HCT116 (cell line): ENCODE measurements at regions not wholly inside any gene's neighbourhood (a gene's known extent, or its start where the extent isn't known, plus 50 kb on each side); places are given as distances from the start of the nearest gene placed in this dataset.

Experiments
- ATAC-seq: fragments of 200-7000 bp; cut with Tn5 transposase; 2 replicates; pipeline ENCODE4 v1.9.1; 2020; ENCODE audit warnings: mild to moderate bottlenecking, moderate library complexity
- BruUV-seq: library from RNA; stranded (reverse); fragments of 400-500 nt; replicated peaks from 2 replicates; lab custom pipeline; 2021; lab: Mats Ljungman, UMichigan
- CTCF ChIA-PET: fragments of 300-600 bp; sonication (Branson Sonifier 250); formaldehyde crosslinking; loops from one replicate; lab custom pipeline; 2021; ENCODE audit warnings: antibody characterized with exemption; lab: Charles Lee
- POLR2A ChIA-PET: fragments of 300-600, 350-600 bp; sonication (Branson Sonifier 250); formaldehyde crosslinking; loops from one replicate; lab custom pipeline; 2021; ENCODE audit warnings: antibody characterized with exemption; lab: Charles Lee
- RAD21 ChIA-PET, 2 experiments: fragments of 300-600 bp; sonication (Branson Sonifier 250); formaldehyde crosslinking; loops; one replicate each; lab custom pipeline; 2023; ENCODE audit warnings: low total read pairs in 2 of 2; ENCODE audit not compliant: uncharacterized antibody in 2 of 2, unreplicated experiment in 2 of 2, low non-redundant PET in 1 of 2; lab: Charles Lee
- DNase-seq: peaks from one replicate; pipeline ENCODE4 v3.0.0-alpha.2; 2010; ENCODE audit warnings: low read depth, low spot score
- H2AFZ ChIP-seq: fragments of 200-600 bp; shearing (Covaris generic), sonication (generic); 2 replicates; pipeline ENCODE4 v1.6.1; 2017; ENCODE audit warnings: low read depth, mixed run types, mixed read lengths, antibody characterized with exemption, low read length; ENCODE audit not compliant: poor library complexity, severe bottlenecking
- H3K27ac ChIP-seq: 2 replicates; pipeline ENCODE4 v1.5.1; 2012; ENCODE audit warnings: low read depth, low read length
- H3K27me3 ChIP-seq: fragments of 200-600 bp; sonication (generic); 2 replicates; pipeline ENCODE4 v1.6.1; 2016; ENCODE audit warnings: mixed run types, low read length, mixed read lengths; ENCODE audit not compliant: insufficient read depth
- H3K36me3 ChIP-seq, 2 experiments: fragments of 200-500 bp in 1 of 2; fragments of 200-600 bp in 1 of 2; sonication (Bioruptor generic) in 1 of 2; sonication (generic) in 1 of 2; 2 replicates each; pipeline versions ENCODE4 v1.5.1 to v1.6.1; 2014 to 2016; ENCODE audit warnings: low read length in 2 of 2, inconsistent platforms in 1 of 2, mixed read lengths in 1 of 2, mixed run types in 1 of 2; ENCODE audit not compliant: insufficient read depth in 2 of 2, control insufficient read depth in 1 of 2
- H3K4me1 ChIP-seq, 2 experiments: fragments of 200-600 bp in 1 of 2; sonication (generic) in 1 of 2; 2 replicates each; pipeline versions ENCODE4 v1.5.1 to v1.6.1; 2012 to 2017; ENCODE audit warnings: low read length in 2 of 2, inconsistent platforms in 1 of 2, mild to moderate bottlenecking in 1 of 2, mixed read lengths in 1 of 2, mixed run types in 1 of 2, moderate library complexity in 1 of 2; ENCODE audit not compliant: insufficient read depth in 2 of 2, control insufficient read depth in 1 of 2
- H3K4me2 ChIP-seq: fragments of 200-600 bp; sonication (generic); 2 replicates; pipeline ENCODE4 v1.6.1; 2017; ENCODE audit warnings: mixed run types, low read length, mixed read lengths
- H3K4me3 ChIP-seq, 2 experiments: fragments of 200-600 bp in 1 of 2; sonication (generic) in 1 of 2; replicated peaks in 1 of 2; 2 replicates each; pipeline ENCODE4 v1.5.1; 2011 to 2016; ENCODE audit warnings: low read length in 2 of 2, control low read depth in 1 of 2, low read depth in 1 of 2, mild to moderate bottlenecking in 1 of 2, mixed read lengths in 1 of 2, mixed run types in 1 of 2
- H3K79me2 ChIP-seq: fragments of 200-600 bp; sonication (generic); 2 replicates; pipeline ENCODE4 v1.6.1; 2017; ENCODE audit warnings: mild to moderate bottlenecking, mixed run types, low read length, moderate library complexity, mixed read lengths; ENCODE audit not compliant: insufficient read depth
- H3K9ac ChIP-seq: fragments of 200-600 bp; sonication (generic); 2 replicates; pipeline ENCODE4 v1.6.1; 2016; ENCODE audit warnings: low read length, mixed read lengths
- H3K9me2 ChIP-seq: fragments of 200-600 bp; sonication (generic), shearing (Covaris generic); 2 replicates; pipeline ENCODE4 v1.6.1; 2017; ENCODE audit warnings: mixed run types, mild to moderate bottlenecking, moderate library complexity; ENCODE audit not compliant: insufficient read depth
- H3K9me3 ChIP-seq, 2 experiments: fragments of 200-500 bp in 1 of 2; fragments of 200-600 bp in 1 of 2; sonication (Bioruptor generic) in 1 of 2; sonication (generic) in 1 of 2; 2 replicates each; pipeline ENCODE4 v1.6.1; 2014 to 2017; ENCODE audit warnings: low read length in 2 of 2, mixed read lengths in 2 of 2, inconsistent platforms in 1 of 2, low read depth in 1 of 2, mild to moderate bottlenecking in 1 of 2, mixed run types in 1 of 2, moderate library complexity in 1 of 2; ENCODE audit not compliant: control insufficient read depth in 1 of 2, insufficient read depth in 1 of 2
- H4K20me1 ChIP-seq: fragments of 200-600 bp; sonication (generic), shearing (Covaris generic); 2 replicates; pipeline ENCODE4 v1.6.1; 2017; ENCODE audit warnings: mixed run types, mild to moderate bottlenecking, moderate library complexity; ENCODE audit not compliant: insufficient read depth
- ATF3 ChIP-seq: IDR thresholded peaks from 2 replicates; pipeline ENCODE4 v1.6.1; 2012
- CBX3 ChIP-seq: IDR thresholded peaks from 2 replicates; pipeline ENCODE4 v1.6.1; 2012; ENCODE audit warnings: low read depth
- CEBPB ChIP-seq: IDR thresholded peaks from 2 replicates; pipeline ENCODE4 v1.6.1; 2012; ENCODE audit warnings: low read depth
- CTCF ChIP-seq, 3 experiments: fragments of 200-600 bp in 1 of 3; sonication (generic) in 1 of 3; IDR thresholded peaks in 2 of 3; conservative IDR thresholded peaks in 1 of 3; 2 replicates each; pipeline ENCODE4 v1.5.1; 2012 to 2017; ENCODE audit warnings: low read depth in 2 of 3, low read length in 2 of 3, antibody characterized with exemption in 1 of 3, borderline replicate concordance in 1 of 3, control low read depth in 1 of 3, mild to moderate bottlenecking in 1 of 3, mixed read lengths in 1 of 3, mixed run types in 1 of 3, moderate library complexity in 1 of 3; ENCODE audit not compliant: insufficient read depth in 1 of 3
- EGR1 ChIP-seq: IDR thresholded peaks from 2 replicates; pipeline ENCODE4 v1.6.1; 2012; ENCODE audit warnings: low read depth
- ELF1 ChIP-seq: IDR thresholded peaks from 2 replicates; pipeline ENCODE4 v1.6.1; 2012; ENCODE audit warnings: low read depth, borderline replicate concordance
- EZH2phosphoT487 ChIP-seq: fragments of 200-600 bp; IDR thresholded peaks from 2 replicates; pipeline ENCODE4 v1.6.1; 2018; ENCODE audit warnings: antibody characterized with exemption, borderline replicate concordance
- FOSL1 ChIP-seq: IDR thresholded peaks from 2 replicates; pipeline ENCODE4 v1.6.1; 2012; ENCODE audit warnings: low read depth
- JUND ChIP-seq: IDR thresholded peaks from 2 replicates; pipeline ENCODE4 v1.6.1; 2012
- MAX ChIP-seq: IDR thresholded peaks from 2 replicates; pipeline ENCODE4 v1.6.1; 2012
- POLR2A ChIP-seq: IDR thresholded peaks from 2 replicates; pipeline ENCODE4 v1.7.0; 2011; ENCODE audit warnings: borderline replicate concordance; ENCODE audit not compliant: insufficient read depth, insufficient read length; ENCODE audit errors: extremely low read depth
- POLR2AphosphoS5 ChIP-seq: IDR thresholded peaks from 2 replicates; pipeline ENCODE4 v1.6.1; 2011; ENCODE audit warnings: mild to moderate bottlenecking, low read depth, low read length, moderate library complexity
- RAD21 ChIP-seq: IDR thresholded peaks from 2 replicates; pipeline ENCODE4 v1.6.1; 2012; ENCODE audit warnings: low read depth, mild to moderate bottlenecking
- REST ChIP-seq: IDR thresholded peaks from 2 replicates; pipeline ENCODE4 v1.6.1; 2012; ENCODE audit warnings: low read depth
- SP1 ChIP-seq: IDR thresholded peaks from 2 replicates; pipeline ENCODE4 v1.6.1; 2012; ENCODE audit warnings: low read depth
- TCF7L2 ChIP-seq: IDR thresholded peaks from 2 replicates; pipeline ENCODE4 v1.7.0; 2011; ENCODE audit warnings: borderline replicate concordance, inconsistent platforms; ENCODE audit not compliant: insufficient read depth, insufficient read length; ENCODE audit errors: extremely low read depth
- ZFX ChIP-seq: fragments of 450-650 bp; IDR thresholded peaks from 2 replicates; pipeline ENCODE4 v1.6.1; 2017
- intact Hi-C: fragments of 100-400 bp; cut with micrococcal nuclease; formaldehyde crosslinking; loops from 2 replicates; pipeline ENCODE4 v1.10.0; 2022

GRCh38 chr10:30758338-30758737 is 128.8 kb upstream of the LYZL2 start:
- Histone ChIP-seq H4K20me1 (no peaks in the 10 kb centered on the region), H3K4me1 (no peaks in the 10 kb centered on the region), H3K4me3 (no peak overlapping the region), H3K9me2 (no peaks in the 10 kb centered on the region), H3K9me3 (no peaks in the 10 kb centered on the region), H3K79me2 (no peaks in the 10 kb centered on the region), H2AFZ (no peak overlapping the region), H3K4me2 (no peak overlapping the region), H3K9ac (no peak overlapping the region), H3K27me3 (no peaks in the 10 kb centered on the region), H3K27ac (no peak overlapping the region), H3K36me3 (no peaks in the 10 kb centered on the region)
- ATAC-seq: no peak
- intact Hi-C loops: loop anchor here (10.0 kb wide), 1 partner anchor 1046 kb away; no protein-coding TSS in a partner anchor
- TF ChIP-seq JUND (no peak), CEBPB (no peak), ELF1 (no peak)
- ChIA-PET POLR2A (no interaction called here), RAD21 (no interaction called here), CTCF (no interaction called here)
- no TSS peak for BruUV-seq
- DNase-seq: no peak

- intact Hi-C loops: loop anchor here (10.0 kb wide), 1 partner anchor 1048 kb away; no protein-coding TSS in a partner anchor
- POLR2A ChIA-PET: no interaction called here
- RAD21 ChIA-PET: no interaction called here
- TF ChIP-seq MAX (no peak), POLR2AphosphoS5 (no peak), CTCF (IDR thresholded peaks at IDR 0.05 in 2 of 3, conservative IDR thresholded peaks at IDR 0.05 in 1 of 3; ENCODE audit: borderline replicate concordance in 1 of 3, insufficient read depth in 1 of 3, low read depth in 2 of 3, low read length in 2 of 3) (no peak), POLR2A (no peak), SP1 (no peak), ELF1 (no peak), ATF3 (no peak), FOSL1 (no peak), ZFX (no peak), TCF7L2 (no peak), RAD21 (no peak), CBX3 (no peak), REST (no peak), EZH2phosphoT487 (no peak), JUND (no peak), EGR1 (no peak)
Observed at GRCh38 chr10:30756896-30757295, 127.3 kb upstream of the LYZL2 start.

More at GRCh38 chr10:30756896-30757295, 127.3 kb upstream of the LYZL2 start:
- H3K36me3 ChIP-seq: no peaks in the 10 kb centered on the region
- no peak overlapping the region for H3K9ac ChIP-seq
- DNase-seq (no peak), ATAC-seq (no peak)
- H3K9me3 ChIP-seq: no peaks in the 10 kb centered on the region
- CTCF ChIA-PET: no interaction called here
- H4K20me1 ChIP-seq: no peaks in the 10 kb centered on the region
- no peak overlapping the region for H3K4me3 ChIP-seq
- H3K4me1 ChIP-seq: no peaks in the 10 kb centered on the region
- no peak overlapping the region for H3K4me2 ChIP-seq
- no peak overlapping the region for H2AFZ ChIP-seq
- H3K27ac ChIP-seq: no peak overlapping the region
- no peaks in the 10 kb centered on the region for H3K27me3 ChIP-seq
- no peaks in the 10 kb centered on the region for H3K79me2 ChIP-seq
- no peaks in the 10 kb centered on the region for H3K9me2 ChIP-seq
- no TSS peak for BruUV-seq
